ENCODE measurements at regions not wholly inside any gene's neighbourhood (a gene's known extent, or its start where the extent isn't known, plus 50 kb on each side); places are given as distances from the start of the nearest gene placed in this dataset.

DNA sequence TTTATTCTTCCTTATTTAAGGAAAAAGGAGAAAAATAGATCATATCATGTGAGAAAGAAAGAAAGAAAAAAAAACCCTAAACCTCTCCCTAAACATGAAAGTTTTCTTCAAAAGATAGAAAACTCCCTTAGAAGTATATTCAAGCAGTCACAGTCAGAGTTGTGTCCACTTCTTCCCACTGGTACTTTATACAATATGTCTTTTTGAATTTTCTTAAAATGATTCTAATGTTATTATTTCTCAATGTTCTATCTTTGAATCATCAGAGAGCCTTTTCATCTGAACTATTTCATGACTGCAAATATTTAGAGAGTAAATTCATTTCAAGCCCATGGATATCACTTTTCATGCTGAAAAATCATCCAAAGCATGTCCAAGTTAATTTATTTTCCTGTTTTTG, 205.2 kb upstream of the SPOPL start:
- TF ChIP-seq, protein P1, sequence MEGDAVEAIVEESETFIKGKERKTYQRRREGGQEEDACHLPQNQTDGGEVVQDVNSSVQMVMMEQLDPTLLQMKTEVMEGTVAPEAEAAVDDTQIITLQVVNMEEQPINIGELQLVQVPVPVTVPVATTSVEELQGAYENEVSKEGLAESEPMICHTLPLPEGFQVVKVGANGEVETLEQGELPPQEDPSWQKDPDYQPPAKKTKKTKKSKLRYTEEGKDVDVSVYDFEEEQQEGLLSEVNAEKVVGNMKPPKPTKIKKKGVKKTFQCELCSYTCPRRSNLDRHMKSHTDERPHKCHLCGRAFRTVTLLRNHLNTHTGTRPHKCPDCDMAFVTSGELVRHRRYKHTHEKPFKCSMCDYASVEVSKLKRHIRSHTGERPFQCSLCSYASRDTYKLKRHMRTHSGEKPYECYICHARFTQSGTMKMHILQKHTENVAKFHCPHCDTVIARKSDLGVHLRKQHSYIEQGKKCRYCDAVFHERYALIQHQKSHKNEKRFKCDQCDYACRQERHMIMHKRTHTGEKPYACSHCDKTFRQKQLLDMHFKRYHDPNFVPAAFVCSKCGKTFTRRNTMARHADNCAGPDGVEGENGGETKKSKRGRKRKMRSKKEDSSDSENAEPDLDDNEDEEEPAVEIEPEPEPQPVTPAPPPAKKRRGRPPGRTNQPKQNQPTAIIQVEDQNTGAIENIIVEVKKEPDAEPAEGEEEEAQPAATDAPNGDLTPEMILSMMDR (conservative IDR thresholded peaks at IDR 0.05; ENCODE audit: low read depth in 2 of 2): no peak
- TF ChIP-seq JUNB (IDR thresholded peaks at IDR 0.05; ENCODE audit: unreplicated experiment) (no peak), CREB1 (CRISPR knock-in tag; IDR thresholded peaks at IDR 0.05; ENCODE audit: low read depth) (no peak), EZH2 (IDR thresholded peaks at IDR 0.05; ENCODE audit: low read depth, unreplicated experiment) (no peak), POLR2AphosphoS5 (IDR thresholded peaks at IDR 0.05; ENCODE audit: low read depth) (no peak)
- TF ChIP-seq, protein P2, sequence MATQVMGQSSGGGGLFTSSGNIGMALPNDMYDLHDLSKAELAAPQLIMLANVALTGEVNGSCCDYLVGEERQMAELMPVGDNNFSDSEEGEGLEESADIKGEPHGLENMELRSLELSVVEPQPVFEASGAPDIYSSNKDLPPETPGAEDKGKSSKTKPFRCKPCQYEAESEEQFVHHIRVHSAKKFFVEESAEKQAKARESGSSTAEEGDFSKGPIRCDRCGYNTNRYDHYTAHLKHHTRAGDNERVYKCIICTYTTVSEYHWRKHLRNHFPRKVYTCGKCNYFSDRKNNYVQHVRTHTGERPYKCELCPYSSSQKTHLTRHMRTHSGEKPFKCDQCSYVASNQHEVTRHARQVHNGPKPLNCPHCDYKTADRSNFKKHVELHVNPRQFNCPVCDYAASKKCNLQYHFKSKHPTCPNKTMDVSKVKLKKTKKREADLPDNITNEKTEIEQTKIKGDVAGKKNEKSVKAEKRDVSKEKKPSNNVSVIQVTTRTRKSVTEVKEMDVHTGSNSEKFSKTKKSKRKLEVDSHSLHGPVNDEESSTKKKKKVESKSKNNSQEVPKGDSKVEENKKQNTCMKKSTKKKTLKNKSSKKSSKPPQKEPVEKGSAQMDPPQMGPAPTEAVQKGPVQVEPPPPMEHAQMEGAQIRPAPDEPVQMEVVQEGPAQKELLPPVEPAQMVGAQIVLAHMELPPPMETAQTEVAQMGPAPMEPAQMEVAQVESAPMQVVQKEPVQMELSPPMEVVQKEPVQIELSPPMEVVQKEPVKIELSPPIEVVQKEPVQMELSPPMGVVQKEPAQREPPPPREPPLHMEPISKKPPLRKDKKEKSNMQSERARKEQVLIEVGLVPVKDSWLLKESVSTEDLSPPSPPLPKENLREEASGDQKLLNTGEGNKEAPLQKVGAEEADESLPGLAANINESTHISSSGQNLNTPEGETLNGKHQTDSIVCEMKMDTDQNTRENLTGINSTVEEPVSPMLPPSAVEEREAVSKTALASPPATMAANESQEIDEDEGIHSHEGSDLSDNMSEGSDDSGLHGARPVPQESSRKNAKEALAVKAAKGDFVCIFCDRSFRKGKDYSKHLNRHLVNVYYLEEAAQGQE (IDR thresholded peaks at IDR 0.05; ENCODE audit: unreplicated experiment): no peak

All from GM23338 (cell line).